Thyroid gland (tissue), 4 donors: ENCODE measurements at regions not wholly inside any gene's neighbourhood (a gene's known extent, or its start where the extent isn't known, plus 50 kb on each side); places are given as distances from the start of the nearest gene placed in this dataset.

Source experiments
- DNase-seq, 2 donors: peaks; one replicate each; pipeline ENCODE4 v3.0.0-alpha.2; 2019
- H3K27ac ChIP-seq, 3 donors: fragments of 200-600 bp; sonication (generic); 1 replicate in 2 of 3; 2 replicates in 1 of 3; pipeline ENCODE4 v1.5.1; 2016 to 2019; ENCODE audit warnings: mild to moderate bottlenecking in 1 of 3, moderate library complexity in 1 of 3
- H3K27me3 ChIP-seq: fragments of 200-600 bp; sonication (generic); one replicate; pipeline ENCODE4 v1.5.1; 2019
- H3K36me3 ChIP-seq, 2 donors: fragments of 200-600 bp; sonication (generic); one replicate each; pipeline ENCODE4 v1.5.1; 2016 to 2019
- H3K4me1 ChIP-seq, 2 donors: fragments of 200-600 bp; sonication (generic); one replicate each; pipeline ENCODE4 v1.5.1; 2017 to 2019
- H3K4me3 ChIP-seq, 3 donors: fragments of 200-600 bp; sonication (generic); replicated peaks in 1 of 3; 1 replicate in 2 of 3; 2 replicates in 1 of 3; pipeline ENCODE4 v1.5.1; 2016; ENCODE audit warnings: mild to moderate bottlenecking in 1 of 3
- H3K9me3 ChIP-seq: fragments of 200-600 bp; sonication (generic); one replicate; pipeline ENCODE4 v1.5.1; 2017
- CTCF ChIP-seq, 6 experiments: fragments of 200-600 bp in 3 of 6; fragments of 450-650 bp in 3 of 6; sonication (generic) in 3 of 6; IDR thresholded peaks; one replicate each; pipeline ENCODE4 v1.5.1; 2016 to 2019; ENCODE audit warnings: antibody characterized with exemption in 6 of 6, mild to moderate bottlenecking in 2 of 6, inconsistent platforms in 1 of 6, moderate library complexity in 1 of 6
- POLR2A ChIP-seq, 2 donors: fragments of 450-650 bp; IDR thresholded peaks; one replicate each; pipeline ENCODE4 v1.6.1; 2017; ENCODE audit warnings: antibody characterized with exemption in 2 of 2, mild to moderate bottlenecking in 2 of 2, moderate library complexity in 1 of 2
- WGBS, 2 donors: methylation state at CpG; one replicate each; pipeline ENCODE4 v1.1.5; 2017; 5-methylcytosine and 5-hydroxymethylcytosine counted together
- intact Hi-C: fragments of 100-400 bp; cut with DNase I; formaldehyde crosslinking; loops from one replicate; pipeline ENCODE4 v1.15.1; 2023

DNA sequence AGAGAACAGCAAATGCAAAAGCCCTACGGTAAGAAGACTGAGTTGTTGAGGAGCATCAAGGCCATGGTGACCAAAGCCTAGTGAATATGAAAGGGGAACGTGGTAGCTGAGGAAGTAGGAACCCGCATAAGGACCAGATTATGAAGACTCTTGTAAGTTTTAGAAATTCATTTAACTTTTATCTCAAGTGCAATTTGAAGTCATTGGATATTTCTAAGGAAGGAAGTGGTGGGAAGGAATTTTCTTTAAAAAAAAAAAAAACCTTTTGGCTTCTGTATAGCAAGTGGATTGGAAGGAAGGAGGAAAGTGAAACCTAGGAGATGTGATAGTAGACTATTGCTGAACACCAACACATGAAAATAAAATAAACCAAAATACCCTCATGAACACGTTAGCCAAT lies 119.0 kb downstream of the TNFSF18 start:
- Histone ChIP-seq H3K4me1 (peaks cover 0 to 2% of the 10 kb centered on the region in 2 donors), H3K9me3 (no peaks in the 10 kb centered on the region), H3K27me3 (no peaks in the 10 kb centered on the region), H3K36me3 (no peaks in the 10 kb centered on the region), H3K27ac (no peak overlapping the region), H3K4me3 (no peak overlapping the region)
- no peak for DNase-seq
- TF ChIP-seq CTCF (IDR thresholded peaks at IDR 0.05), result no peak
- TF ChIP-seq POLR2A (IDR thresholded peaks at IDR 0.05), result no peak
- 78 to 82% methylated on average over 4 of the region's 4 CpGs for WGBS, 2 donors
- intact Hi-C loops, result no loop called here

DNA sequence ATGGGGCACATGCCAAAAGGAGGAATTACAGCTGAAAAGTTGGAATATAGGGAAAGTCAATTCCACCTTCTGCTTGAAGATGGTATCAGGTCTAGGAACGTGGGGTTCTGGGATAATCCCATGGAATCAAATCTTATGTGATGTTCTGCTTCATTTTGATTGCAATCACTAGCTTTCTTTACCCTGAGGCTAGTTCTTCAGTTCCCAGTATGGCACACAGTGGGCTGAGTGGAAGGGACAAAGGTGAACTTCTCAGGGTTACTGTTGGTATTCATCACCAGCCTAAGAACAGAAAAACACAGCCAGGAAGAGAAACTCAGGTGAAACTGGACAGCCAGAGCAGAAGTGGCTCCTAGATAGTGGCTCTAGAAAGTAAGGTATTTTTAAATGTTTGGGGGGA lies 117.8 kb downstream of the TNFSF18 start:
- TF ChIP-seq CTCF (IDR thresholded peaks at IDR 0.05) (no peak), POLR2A (IDR thresholded peaks at IDR 0.05) (no peak)
- no peaks in the 10 kb centered on the region for H3K27me3 ChIP-seq

GRCh38 chr1:172934417-172934762 lies 116.4 kb downstream of the TNFSF18 start:
- Histone ChIP-seq H3K9me3 (no peaks in the 10 kb centered on the region), H3K36me3 (no peaks in the 10 kb centered on the region), H3K4me3 (no peak overlapping the region), H3K27ac (peak overlapping the region in 2 of 3 donors; percentile 23 to 36), H3K4me1 (peaks cover 0 to 2% of the 10 kb centered on the region in 2 donors), H3K27me3 (no peaks in the 10 kb centered on the region)
- no peak for DNase-seq
- TF ChIP-seq CTCF (IDR thresholded peaks at IDR 0.05) (no peak), POLR2A (IDR thresholded peaks at IDR 0.05) (no peak)
- intact Hi-C loops, result no loop called here
- WGBS, 2 donors, result 77 to 88% methylated on average over 4 of the region's 4 CpGs

More for the DNA sequence above, 117.8 kb downstream of the TNFSF18 start:
- no peak overlapping the region for H3K4me3 ChIP-seq
- H3K9me3 ChIP-seq, result no peaks in the 10 kb centered on the region
- no peaks in the 10 kb centered on the region for H3K36me3 ChIP-seq
- peaks cover 0 to 2% of the 10 kb centered on the region in 2 donors for H3K4me1 ChIP-seq
- WGBS, 2 donors, result 90% methylated on average over 1 of the region's 1 CpG
- H3K27ac ChIP-seq, result no peak overlapping the region
- intact Hi-C loops, result no loop called here
- no peak for DNase-seq

DNA sequence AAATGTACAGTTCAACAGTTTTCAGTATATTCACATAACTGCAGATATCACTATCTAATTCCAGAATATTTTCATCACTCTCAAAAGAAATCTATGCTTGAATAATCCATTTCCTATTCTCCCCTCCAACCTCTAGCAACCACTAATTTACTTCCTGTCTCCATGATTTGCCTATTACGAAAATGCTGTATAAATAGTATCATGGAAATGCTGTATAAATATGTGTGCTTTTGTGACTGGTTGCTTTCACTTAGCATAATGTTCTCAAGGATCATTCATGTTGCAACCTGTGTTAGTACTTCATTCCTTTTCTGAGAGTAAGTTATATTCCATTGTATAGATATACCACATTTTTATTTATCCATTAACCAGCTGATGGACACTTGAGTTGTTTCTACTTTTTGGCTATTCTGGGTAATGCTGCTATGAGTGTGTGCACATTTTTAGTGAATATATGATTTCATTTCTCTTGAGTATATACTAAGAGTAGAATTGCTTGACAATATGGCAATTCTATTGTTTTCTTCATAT lies 115.6 kb downstream of the TNFSF18 start:
- intact Hi-C loops, result no loop called here
- no peak overlapping the region for H3K4me3 ChIP-seq
- no peaks in the 10 kb centered on the region for H3K9me3 ChIP-seq
- H3K36me3 ChIP-seq, result no peaks in the 10 kb centered on the region
- TF ChIP-seq CTCF (IDR thresholded peaks at IDR 0.05) (no peak), POLR2A (IDR thresholded peaks at IDR 0.05) (no peak)
- no peak for DNase-seq
- H3K4me1 ChIP-seq, result peaks cover 0 to 2% of the 10 kb centered on the region in 2 donors
- no peaks in the 10 kb centered on the region for H3K27me3 ChIP-seq
- WGBS, 2 donors, result 79 to 81% methylated on average over 1 of the region's 1 CpG
- H3K27ac ChIP-seq, result peak overlapping the region in 1 of 3 donors; percentile 23

DNA sequence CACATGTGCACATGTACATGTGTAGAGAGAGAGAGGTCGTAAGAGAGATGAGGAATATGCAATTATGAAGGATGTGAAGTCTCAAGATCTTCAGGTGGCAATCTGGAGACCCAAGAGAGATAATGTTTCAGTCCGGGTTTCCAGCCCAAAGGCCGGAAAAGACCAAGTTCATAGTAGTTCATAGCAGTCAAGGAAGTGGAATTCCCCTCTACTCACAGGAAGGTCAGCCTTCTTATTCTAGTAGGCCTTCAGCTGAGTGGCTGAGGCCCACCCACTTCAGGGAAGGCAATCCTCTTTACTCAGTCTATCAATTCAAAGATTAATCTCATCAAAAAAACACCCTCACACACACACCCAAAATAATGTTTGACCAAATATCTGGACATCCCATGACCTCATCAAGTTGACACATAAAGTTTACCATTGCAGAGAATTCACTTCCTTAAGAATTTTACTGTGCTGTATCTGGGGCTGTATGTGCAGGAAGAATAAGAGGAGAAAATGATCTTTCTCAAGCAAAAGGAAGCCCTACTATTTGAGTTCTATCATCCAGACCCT lies 114.6 kb downstream of the TNFSF18 start:
- H3K4me1 ChIP-seq, result peaks cover 0 to 2% of the 10 kb centered on the region in 2 donors
- no peaks in the 10 kb centered on the region for H3K27me3 ChIP-seq
- H3K27ac ChIP-seq, result no peak overlapping the region
- no peak for TF ChIP-seq CTCF (IDR thresholded peaks at IDR 0.05)
- TF ChIP-seq POLR2A (IDR thresholded peaks at IDR 0.05), result no peak
- no peak overlapping the region for H3K4me3 ChIP-seq
- 84 to 89% methylated on average over 3 of the region's 3 CpGs for WGBS, 2 donors
- H3K36me3 ChIP-seq, result no peaks in the 10 kb centered on the region
- DNase-seq, result no peak
- intact Hi-C loops, result no loop called here
- H3K9me3 ChIP-seq, result no peaks in the 10 kb centered on the region
